Lower lobe of right lung (tissue), 2 donors: ENCODE measurements at regions not wholly inside any gene's neighbourhood (a gene's known extent, or its start where the extent isn't known, plus 50 kb on each side); places are given as distances from the start of the nearest gene placed in this dataset.

ENCODE experiments used
- ATAC-seq, 2 donors: fragments of 200-7000 bp; cut with Tn5 transposase; one replicate each; pipeline ENCODE4 v1.9.1; 2020 to 2022; ENCODE audit warnings: mild to moderate bottlenecking in 2 of 2, moderate library complexity in 2 of 2
- DNase-seq: peaks from one replicate; pipeline ENCODE4 v3.0.0-alpha.2; 2020
- H3K27ac ChIP-seq: fragments of 200-600 bp; one replicate; pipeline ENCODE4 v1.8.0; 2022
- H3K27me3 ChIP-seq: fragments of 200-600 bp; one replicate; pipeline ENCODE4 v1.8.0; 2022; ENCODE audit warnings: low read depth
- H3K36me3 ChIP-seq: fragments of 200-600 bp; one replicate; pipeline ENCODE4 v1.8.0; 2022; ENCODE audit warnings: mild to moderate bottlenecking
- H3K4me1 ChIP-seq: fragments of 200-600 bp; one replicate; pipeline ENCODE4 v1.8.0; 2022
- H3K4me3 ChIP-seq: fragments of 200-600 bp; one replicate; pipeline ENCODE4 v1.8.0; 2022; ENCODE audit warnings: mild to moderate bottlenecking
- H3K9me3 ChIP-seq: fragments of 200-600 bp; one replicate; pipeline ENCODE4 v1.8.0; 2022
- intact Hi-C: fragments of 100-400 bp; cut with DNase I; formaldehyde crosslinking; loops from one replicate; pipeline ENCODE4 v1.11.0; 2022
- TF ChIP-seq, protein P1 (sequence below): fragments of 200-600 bp; IDR thresholded peaks from one replicate; pipeline ENCODE4 v1.8.0; 2022; ENCODE audit warnings: antibody characterized with exemption, mild to moderate bottlenecking
- donor health status: DM: no; HTN: yes; CAD: no; lungs with severe emphysema.

DNA sequence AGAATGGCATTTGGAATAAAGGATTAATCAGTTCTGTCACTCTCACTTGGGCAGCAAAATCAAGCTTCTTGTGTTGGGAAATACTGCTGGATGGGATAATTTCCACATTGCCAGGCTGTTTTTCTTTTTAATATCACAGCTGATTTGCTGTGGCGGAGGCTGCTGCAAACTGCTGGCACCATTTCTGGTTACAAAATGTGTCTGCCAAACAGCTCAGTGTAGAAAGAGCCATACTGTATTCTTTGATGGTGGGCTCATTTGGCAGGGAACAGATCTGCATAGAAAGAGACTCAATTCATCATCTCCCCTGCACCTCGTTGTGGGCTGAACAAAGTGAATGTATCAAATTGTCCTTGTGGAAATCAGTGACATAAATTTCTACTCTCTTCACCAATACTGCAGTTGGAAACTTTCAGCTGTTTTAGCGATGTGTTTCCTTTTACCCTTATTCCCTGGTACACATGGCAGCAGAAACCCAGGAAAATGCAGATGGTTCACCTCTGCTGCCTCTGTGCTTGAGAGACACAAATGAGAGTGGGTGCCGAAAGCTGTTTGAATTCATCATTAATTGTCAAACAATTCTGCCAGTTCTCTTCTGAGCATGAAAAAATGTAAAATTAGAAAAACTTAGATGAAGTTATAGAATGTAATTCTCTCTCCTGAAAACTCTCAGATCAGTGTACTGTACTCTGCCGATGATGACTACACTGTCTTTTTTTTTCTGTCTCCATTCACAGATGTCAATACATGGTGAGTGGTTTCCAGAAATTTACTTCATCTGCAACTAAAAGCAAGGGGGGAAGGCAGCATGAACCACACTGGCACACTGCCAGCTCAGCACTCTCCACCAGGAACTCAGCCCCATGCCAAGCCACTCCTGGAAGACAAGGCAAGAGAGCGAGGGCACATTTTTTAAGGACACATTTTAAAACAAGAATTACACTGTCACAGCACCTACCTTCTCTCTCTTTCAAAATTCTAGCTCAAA is 75.0 kb downstream of the HMHB1 start:
- H3K27me3 ChIP-seq, result no peaks in the 10 kb centered on the region
- H3K27ac ChIP-seq, result no peak overlapping the region
- intact Hi-C loops, result no loop called here
- H3K36me3 ChIP-seq, result no peaks in the 10 kb centered on the region
- H3K9me3 ChIP-seq, result no peaks in the 10 kb centered on the region
- ATAC-seq (no peak), DNase-seq (peak; percentile 52)
- H3K4me3 ChIP-seq, result no peak overlapping the region
- peaks cover 6% of the 10 kb centered on the region for H3K4me1 ChIP-seq
- TF ChIP-seq, protein P1, sequence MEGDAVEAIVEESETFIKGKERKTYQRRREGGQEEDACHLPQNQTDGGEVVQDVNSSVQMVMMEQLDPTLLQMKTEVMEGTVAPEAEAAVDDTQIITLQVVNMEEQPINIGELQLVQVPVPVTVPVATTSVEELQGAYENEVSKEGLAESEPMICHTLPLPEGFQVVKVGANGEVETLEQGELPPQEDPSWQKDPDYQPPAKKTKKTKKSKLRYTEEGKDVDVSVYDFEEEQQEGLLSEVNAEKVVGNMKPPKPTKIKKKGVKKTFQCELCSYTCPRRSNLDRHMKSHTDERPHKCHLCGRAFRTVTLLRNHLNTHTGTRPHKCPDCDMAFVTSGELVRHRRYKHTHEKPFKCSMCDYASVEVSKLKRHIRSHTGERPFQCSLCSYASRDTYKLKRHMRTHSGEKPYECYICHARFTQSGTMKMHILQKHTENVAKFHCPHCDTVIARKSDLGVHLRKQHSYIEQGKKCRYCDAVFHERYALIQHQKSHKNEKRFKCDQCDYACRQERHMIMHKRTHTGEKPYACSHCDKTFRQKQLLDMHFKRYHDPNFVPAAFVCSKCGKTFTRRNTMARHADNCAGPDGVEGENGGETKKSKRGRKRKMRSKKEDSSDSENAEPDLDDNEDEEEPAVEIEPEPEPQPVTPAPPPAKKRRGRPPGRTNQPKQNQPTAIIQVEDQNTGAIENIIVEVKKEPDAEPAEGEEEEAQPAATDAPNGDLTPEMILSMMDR, result no peak

DNA sequence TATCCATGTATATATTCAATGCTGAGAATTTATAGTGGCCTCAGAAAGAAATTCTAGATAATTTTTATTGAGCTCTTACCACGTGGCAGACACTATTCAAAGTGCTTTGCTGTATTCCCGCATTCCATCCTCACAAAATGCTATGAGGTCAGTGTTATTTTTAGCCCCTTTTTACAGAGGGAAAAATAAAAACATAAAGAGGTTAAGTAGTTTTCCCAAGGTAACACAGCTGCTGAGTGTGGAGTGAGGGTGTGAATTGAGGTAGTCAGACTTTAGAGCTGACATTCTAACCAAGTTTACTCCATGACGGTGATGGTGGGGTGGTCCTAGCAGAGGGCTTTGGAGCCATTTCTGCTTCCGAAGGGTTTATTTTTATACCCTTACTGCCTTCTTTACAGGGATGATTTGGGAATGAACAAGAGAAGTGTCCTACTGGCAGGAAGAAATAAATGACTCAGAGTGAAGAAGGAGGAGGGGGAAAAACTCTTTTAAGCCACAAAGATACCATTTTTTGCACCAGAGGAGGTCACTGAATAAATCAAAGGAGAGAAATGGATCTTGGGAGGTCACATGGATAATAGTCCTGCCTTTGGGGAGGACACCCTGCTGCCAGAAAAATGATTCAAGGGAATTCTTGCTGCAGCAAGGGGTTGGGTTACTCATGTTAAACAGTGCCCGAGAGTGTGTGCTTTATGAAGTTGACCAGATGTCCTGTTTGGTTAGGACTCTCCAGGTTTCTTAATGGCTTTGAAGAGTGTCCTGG is 76.1 kb downstream of the HMHB1 start:
- TF ChIP-seq, protein P1, result no peak
- H3K27ac ChIP-seq, result no peak overlapping the region

DNA sequence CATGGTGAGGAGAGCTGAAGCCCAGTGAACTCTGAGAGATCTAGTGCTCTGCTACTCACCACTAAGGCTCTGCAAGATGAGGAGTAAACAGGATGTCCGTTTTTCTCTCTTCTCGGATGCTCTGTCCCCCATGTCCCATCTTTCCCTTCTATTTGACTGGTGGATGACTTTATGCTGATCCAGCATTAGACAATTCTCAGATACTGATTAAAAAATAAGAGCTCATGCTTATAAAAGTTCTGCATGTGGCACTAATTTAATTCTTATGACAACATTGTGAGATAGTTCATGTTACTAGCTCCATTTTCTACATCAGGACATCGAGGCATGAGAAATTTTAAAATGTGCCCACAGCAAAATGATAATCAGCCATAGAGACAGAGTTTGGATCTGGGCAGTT is 77.0 kb downstream of the HMHB1 start:
- no peaks in the 10 kb centered on the region for H3K27me3 ChIP-seq
- no peak overlapping the region for H3K4me3 ChIP-seq
- H3K27ac ChIP-seq, result no peak overlapping the region

More for the DNA sequence above, 76.1 kb downstream of the HMHB1 start:
- DNase-seq (no peak), ATAC-seq (no peak)
- no peaks in the 10 kb centered on the region for H3K27me3 ChIP-seq
- H3K4me3 ChIP-seq, result no peak overlapping the region
- peaks cover 6% of the 10 kb centered on the region for H3K4me1 ChIP-seq
- H3K9me3 ChIP-seq, result no peaks in the 10 kb centered on the region
- intact Hi-C loops, result no loop called here
- no peaks in the 10 kb centered on the region for H3K36me3 ChIP-seq

DNA sequence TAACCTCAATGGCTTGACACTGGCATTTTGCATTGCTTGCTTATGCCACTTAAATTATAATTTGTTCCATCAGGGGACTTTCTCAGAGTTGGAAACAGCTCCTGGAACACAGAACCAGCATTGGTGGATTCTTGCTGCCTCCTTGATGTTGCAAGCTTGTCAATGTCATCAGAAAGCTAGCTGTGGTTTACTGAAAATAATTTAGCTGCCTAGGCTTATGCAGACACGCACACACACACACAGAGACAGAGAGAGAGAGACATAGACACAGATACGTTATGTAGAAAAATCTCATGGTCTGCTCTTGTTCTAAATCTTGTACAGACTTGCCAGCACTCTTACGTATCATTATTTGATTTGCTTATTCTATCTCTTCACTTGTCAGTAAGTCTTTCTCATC is 78.0 kb downstream of the HMHB1 start:
- intact Hi-C loops, result no loop called here
- Histone ChIP-seq H3K9me3 (no peaks in the 10 kb centered on the region), H3K4me3 (no peak overlapping the region), H3K27me3 (no peaks in the 10 kb centered on the region), H3K27ac (no peak overlapping the region), H3K4me1 (peaks cover 6% of the 10 kb centered on the region), H3K36me3 (no peaks in the 10 kb centered on the region)
- DNase-seq (no peak), ATAC-seq (no peak)
- TF ChIP-seq, protein P1, result no peak

More for the DNA sequence above, 77.0 kb downstream of the HMHB1 start:
- Histone ChIP-seq H3K4me1 (peaks cover 6% of the 10 kb centered on the region), H3K36me3 (no peaks in the 10 kb centered on the region), H3K9me3 (no peaks in the 10 kb centered on the region)
- TF ChIP-seq, protein P1, result no peak
- no peak for ATAC-seq
- no peak for DNase-seq
- intact Hi-C loops, result no loop called here

DNA sequence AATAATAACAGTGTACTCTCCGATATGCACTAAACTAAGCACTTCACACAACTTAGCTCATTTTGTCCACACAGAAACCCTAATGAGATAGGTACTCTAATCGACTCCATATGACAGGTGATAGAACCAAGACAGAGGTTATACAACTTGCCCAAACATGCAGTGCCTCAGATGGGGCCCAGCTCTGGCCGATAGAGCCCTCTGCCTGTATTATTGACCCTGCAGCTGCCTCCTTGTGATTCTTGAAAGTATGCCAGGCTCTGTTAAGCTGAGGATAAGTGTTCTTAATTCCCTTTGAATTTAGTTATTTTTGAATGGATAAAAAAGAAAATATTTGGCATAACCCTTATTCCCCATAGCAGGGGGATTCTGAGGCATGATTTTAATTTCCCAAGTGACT is 78.5 kb downstream of the HMHB1 start:
- no peak overlapping the region for H3K4me3 ChIP-seq
- H3K27me3 ChIP-seq, result no peaks in the 10 kb centered on the region
- ATAC-seq, result no peak
- H3K4me1 ChIP-seq, result peaks cover 6% of the 10 kb centered on the region
- DNase-seq, result no peak
- no peaks in the 10 kb centered on the region for H3K36me3 ChIP-seq
- intact Hi-C loops, result no loop called here
- no peaks in the 10 kb centered on the region for H3K9me3 ChIP-seq
- TF ChIP-seq, protein P1, result no peak
- H3K27ac ChIP-seq, result no peak overlapping the region
